GM12874 (cell line): ENCODE measurements at regions not wholly inside any gene's neighbourhood (a gene's known extent, or its start where the extent isn't known, plus 50 kb on each side); places are given as distances from the start of the nearest gene placed in this dataset.

Experiments used
- TF ChIP-seq, protein P1 (sequence below): IDR thresholded peaks from 2 replicates; pipeline ENCODE4 v1.5.1; 2011; ENCODE audit warnings: low read depth, mild to moderate bottlenecking, control low read depth, low read length, moderate library complexity; ENCODE audit not compliant: insufficient read depth

- TF ChIP-seq, protein P1, sequence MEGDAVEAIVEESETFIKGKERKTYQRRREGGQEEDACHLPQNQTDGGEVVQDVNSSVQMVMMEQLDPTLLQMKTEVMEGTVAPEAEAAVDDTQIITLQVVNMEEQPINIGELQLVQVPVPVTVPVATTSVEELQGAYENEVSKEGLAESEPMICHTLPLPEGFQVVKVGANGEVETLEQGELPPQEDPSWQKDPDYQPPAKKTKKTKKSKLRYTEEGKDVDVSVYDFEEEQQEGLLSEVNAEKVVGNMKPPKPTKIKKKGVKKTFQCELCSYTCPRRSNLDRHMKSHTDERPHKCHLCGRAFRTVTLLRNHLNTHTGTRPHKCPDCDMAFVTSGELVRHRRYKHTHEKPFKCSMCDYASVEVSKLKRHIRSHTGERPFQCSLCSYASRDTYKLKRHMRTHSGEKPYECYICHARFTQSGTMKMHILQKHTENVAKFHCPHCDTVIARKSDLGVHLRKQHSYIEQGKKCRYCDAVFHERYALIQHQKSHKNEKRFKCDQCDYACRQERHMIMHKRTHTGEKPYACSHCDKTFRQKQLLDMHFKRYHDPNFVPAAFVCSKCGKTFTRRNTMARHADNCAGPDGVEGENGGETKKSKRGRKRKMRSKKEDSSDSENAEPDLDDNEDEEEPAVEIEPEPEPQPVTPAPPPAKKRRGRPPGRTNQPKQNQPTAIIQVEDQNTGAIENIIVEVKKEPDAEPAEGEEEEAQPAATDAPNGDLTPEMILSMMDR = no peak
These were observed 333.9 kb upstream of the SEMA6A start for GRCh38 chr5:116908537-116908936.

- TF ChIP-seq, protein P1 = no peak
These were observed 331.3 kb upstream of the SEMA6A start for GRCh38 chr5:116905885-116906284.

- TF ChIP-seq, protein P1 = no peak
These were observed 326.2 kb upstream of the SEMA6A start for GRCh38 chr5:116900793-116901192.

- TF ChIP-seq, protein P1 = no peak
These were observed 324.3 kb upstream of the SEMA6A start for GRCh38 chr5:116898917-116899316.

- TF ChIP-seq, protein P1 = no peak
These were observed 322.7 kb upstream of the SEMA6A start for GRCh38 chr5:116897291-116897690.

DNA sequence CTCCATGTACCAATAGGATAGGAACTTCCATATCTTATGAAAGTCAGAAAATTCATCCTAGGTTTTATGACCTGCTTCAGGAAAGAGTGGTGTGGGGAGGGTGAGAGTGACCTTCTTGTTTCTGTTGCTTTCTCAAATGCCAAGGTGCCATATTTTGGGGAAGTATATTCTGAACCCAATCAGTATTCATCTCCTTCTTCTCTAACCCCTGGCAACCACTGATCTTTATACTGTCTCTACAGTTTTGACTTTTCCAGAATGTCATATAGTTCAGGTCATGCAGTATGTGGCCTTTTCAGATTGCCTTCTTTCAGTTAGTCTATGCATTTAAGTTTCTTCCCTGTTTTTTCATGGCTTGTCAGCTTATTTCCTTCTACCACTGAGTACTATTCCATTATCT is 321.4 kb upstream of the SEMA6A start:
- TF ChIP-seq, protein P1 = no peak

GRCh38 chr5:116892993-116893392 is 318.4 kb upstream of the SEMA6A start:
- TF ChIP-seq, protein P1 = no peak

DNA sequence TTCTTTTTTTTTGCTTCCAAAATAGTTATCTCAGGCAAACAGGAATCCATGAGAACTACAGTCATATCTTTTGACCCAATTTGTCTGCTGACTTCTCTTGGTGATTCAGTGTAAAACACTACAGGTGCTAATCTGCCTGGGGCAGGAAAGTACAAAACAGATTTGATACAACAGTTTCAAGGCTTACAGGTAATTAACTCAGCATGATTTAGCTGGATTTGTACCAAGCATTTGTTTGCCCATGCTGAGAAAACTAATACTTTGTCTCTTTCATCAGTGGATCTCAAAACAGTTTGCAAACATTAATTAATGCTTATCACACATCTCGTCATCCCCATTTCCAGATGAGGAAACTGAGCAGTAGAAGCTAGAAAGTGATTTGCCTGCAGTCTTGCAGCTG is 312.5 kb upstream of the SEMA6A start:
- TF ChIP-seq, protein P1 = no peak
